ENCODE measurements at regions not wholly inside any gene's neighbourhood (a gene's known extent, or its start where the extent isn't known, plus 50 kb on each side); places are given as distances from the start of the nearest gene placed in this dataset.

GRCh38 chr7:128591705-128592104, 80.4 kb upstream of the GARIN1A start:
- TF ChIP-seq CTCF (IDR thresholded peaks at IDR 0.05): no peak

- peak; percentile 66 for TF ChIP-seq CTCF (IDR thresholded peaks at IDR 0.05)
These were observed 63.2 kb upstream of the GARIN1A start for GRCh38 chr7:128608678-128609421.
